Activated T-helper 17 cell treated with anti-CD3 and anti-CD28 coated beads, Interleukin-2, amount 50 U/mL, for 72 hours (primary cell): ENCODE measurements at regions not wholly inside any gene's neighbourhood (a gene's known extent, or its start where the extent isn't known, plus 50 kb on each side); places are given as distances from the start of the nearest gene placed in this dataset.

ENCODE experiments used
- ATAC-seq: fragments of 150-1000 bp; cut with Tn5 transposase; replicated peaks from 2 replicates; pipeline ENCODE4 v1.10.0; 2021; ENCODE audit warnings: mild to moderate bottlenecking, moderate library complexity
- H3K27ac Mint-ChIP-seq: one replicate; pipeline ENCODE4 v1.8.0; 2022; ENCODE audit warnings: mixed read lengths
- H3K27me3 Mint-ChIP-seq: one replicate; pipeline ENCODE4 v1.8.0; 2022; ENCODE audit warnings: mixed read lengths
- H3K36me3 Mint-ChIP-seq: one replicate; pipeline ENCODE4 v1.8.0; 2022; ENCODE audit warnings: low read depth, mild to moderate bottlenecking, mixed read lengths
- H3K4me1 Mint-ChIP-seq: one replicate; pipeline ENCODE4 v1.8.0; 2022; ENCODE audit warnings: mixed read lengths
- H3K4me3 Mint-ChIP-seq: one replicate; pipeline ENCODE4 v1.8.0; 2022; ENCODE audit warnings: mild to moderate bottlenecking, mixed read lengths
- H3K9me3 Mint-ChIP-seq: one replicate; pipeline ENCODE4 v1.8.0; 2022; ENCODE audit warnings: mixed read lengths

DNA sequence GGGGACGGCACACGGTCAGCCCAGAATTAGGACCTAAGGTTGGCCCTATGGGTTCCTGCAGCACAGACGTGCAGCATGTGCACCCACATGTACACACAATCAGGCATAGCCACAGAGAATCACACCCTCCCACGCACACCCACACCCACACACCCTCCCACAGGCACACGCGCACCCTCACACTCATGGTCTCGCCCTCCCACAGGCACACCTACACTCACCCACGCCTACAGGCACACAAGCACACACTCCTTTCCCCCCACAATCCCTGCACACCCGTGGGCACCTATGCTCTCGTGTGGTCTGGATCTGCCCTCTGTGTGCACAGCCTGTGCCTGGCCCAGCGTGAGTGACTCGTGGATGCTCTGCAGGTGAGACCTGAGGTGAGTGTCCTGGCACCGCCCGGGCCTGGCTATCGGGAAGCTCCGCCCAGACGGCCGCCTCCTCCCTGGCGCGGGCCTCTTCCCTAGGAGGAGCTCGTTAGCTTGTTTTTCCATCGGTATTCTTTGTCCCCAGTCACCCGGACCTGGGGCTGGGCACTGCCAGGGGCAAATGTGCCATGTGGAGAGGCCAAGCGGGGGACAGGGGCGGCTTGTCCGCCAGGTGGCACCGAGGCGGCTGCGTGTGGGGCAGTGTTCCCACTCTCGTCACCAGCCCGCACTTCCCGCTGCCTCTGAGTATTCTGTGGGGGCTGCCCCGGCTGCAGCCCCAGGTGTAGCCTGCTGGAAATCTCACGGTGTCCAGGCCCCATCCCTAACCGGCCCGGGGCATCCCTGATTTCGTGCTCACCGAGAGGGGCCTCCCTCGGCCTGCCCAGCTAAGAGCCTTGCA, 110.2 kb upstream of the FAM20C start:
- Mint-ChIP-seq H3K9me3 (no peaks in the 10 kb centered on the region), H3K4me1 (no peaks in the 10 kb centered on the region), H3K4me3 (no peak overlapping the region), H3K27ac (no peak overlapping the region), H3K27me3 (peaks cover 10% of the 10 kb centered on the region), H3K36me3 (no peaks in the 10 kb centered on the region)
- ATAC-seq: no peak

DNA sequence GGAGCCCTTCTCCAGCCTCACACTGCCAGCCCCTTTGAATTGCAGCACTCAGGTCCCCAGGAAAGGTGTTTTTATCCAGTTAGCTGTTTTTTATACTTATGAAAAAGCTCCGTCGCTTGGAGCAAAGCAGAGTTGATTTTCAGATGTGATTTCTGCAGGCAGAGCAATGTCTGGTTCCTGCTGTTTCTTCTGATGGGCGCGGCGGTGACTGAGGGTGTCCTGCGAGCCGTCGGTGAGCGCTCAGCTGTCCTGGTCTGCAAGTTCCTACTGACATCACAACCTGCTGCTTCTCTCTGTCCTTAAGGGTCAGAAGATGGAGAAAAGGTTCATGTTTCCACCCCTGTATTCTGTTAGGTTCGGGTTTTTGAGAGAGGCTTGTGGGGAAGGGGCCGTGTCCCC, 109.6 kb upstream of the FAM20C start:
- no peaks in the 10 kb centered on the region for H3K36me3 Mint-ChIP-seq
- ATAC-seq: no peak
- H3K4me1 Mint-ChIP-seq: no peaks in the 10 kb centered on the region
- peaks cover 10% of the 10 kb centered on the region for H3K27me3 Mint-ChIP-seq
- no peak overlapping the region for H3K4me3 Mint-ChIP-seq
- no peaks in the 10 kb centered on the region for H3K9me3 Mint-ChIP-seq
- no peak overlapping the region for H3K27ac Mint-ChIP-seq

DNA sequence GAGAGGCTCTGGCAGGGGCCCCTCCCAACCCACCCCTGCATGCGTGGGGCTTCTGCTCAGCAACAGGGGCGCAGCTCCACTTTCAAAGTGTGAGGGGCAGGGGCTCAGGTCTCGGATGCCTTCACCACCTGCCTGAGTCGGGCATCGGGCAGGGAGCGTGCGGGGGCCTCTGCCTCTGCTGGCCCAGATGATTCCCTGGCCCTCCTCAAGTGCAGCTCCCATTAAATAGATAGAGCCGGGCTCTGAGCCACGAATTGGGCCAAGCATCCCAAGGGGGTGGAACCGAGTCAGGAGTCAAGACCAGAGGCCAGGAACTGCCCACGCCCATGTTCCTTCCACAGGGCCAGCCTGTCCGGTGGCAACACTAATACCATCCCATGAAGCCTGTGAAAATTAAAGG, 108.9 kb upstream of the FAM20C start:
- Mint-ChIP-seq H3K9me3 (no peaks in the 10 kb centered on the region), H3K27ac (no peak overlapping the region), H3K36me3 (no peaks in the 10 kb centered on the region), H3K4me1 (no peaks in the 10 kb centered on the region), H3K4me3 (no peak overlapping the region), H3K27me3 (peaks cover 10% of the 10 kb centered on the region)
- no peak for ATAC-seq

DNA sequence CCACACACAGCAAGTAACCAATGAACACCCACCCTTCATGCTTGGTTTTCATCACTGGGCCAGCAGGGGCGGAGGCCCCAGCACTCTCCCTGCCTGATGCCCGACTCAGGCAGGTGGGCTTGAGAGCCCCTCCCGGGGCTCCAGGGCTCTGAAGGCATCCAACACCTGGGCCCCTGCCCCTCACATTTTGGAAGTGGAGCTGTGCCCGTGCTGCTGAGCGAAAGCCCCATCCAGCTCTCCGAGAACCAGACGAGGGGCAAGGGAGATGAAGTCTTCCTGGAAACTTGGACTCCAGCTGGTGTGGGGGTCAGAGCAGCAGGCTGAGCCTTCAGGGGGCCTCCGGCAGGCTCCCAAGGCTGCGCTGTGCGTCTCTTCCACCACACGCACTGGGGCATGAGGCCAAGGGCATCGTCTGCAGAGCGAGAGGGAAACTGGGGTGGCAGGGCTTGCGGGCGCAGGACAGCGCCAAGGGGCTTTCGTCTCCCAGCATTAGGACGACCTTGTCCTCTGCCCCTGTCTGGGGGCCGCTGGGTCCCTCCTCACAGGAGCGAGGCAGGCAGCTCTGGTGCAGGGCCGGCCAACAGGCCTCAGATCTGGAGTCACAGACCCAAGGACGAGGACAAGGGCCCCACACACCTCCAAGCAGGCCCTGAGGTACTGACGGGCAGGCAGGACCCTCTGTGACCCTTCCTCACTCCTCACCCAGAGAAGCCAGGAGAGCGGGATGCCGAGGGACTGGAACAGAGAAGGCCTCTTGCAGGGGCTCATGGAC, 108.3 kb upstream of the FAM20C start:
- no peak for ATAC-seq
- Mint-ChIP-seq H3K4me1 (peaks cover 3% of the 10 kb centered on the region), H3K36me3 (no peaks in the 10 kb centered on the region), H3K27ac (no peak overlapping the region), H3K9me3 (no peaks in the 10 kb centered on the region), H3K4me3 (no peak overlapping the region), H3K27me3 (peaks cover 10% of the 10 kb centered on the region)

DNA sequence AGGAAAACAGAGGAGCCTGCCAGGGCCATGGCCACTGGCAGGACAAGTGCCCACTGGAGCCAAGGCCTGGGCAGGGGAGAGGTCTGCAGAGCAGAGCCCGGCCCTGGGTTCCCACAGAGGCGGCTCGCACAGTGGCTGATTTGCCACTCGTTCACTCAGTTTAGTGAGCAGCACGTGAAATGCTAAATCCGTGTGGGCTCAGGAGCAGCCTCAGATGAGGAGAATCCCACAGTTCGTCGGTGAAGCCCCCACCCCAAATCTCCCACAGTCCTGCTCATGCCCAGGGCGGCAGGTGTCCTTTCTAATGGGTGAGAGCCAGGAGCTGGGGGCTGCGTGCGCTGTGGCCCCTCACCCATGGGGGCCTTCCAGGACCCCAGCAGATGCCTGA, 107.7 kb upstream of the FAM20C start:
- ATAC-seq: no peak
- H3K27me3 Mint-ChIP-seq: peaks cover 10% of the 10 kb centered on the region
- no peak overlapping the region for H3K4me3 Mint-ChIP-seq
- H3K36me3 Mint-ChIP-seq: no peaks in the 10 kb centered on the region
- no peak overlapping the region for H3K27ac Mint-ChIP-seq
- H3K9me3 Mint-ChIP-seq: no peaks in the 10 kb centered on the region
- H3K4me1 Mint-ChIP-seq: peaks cover 6% of the 10 kb centered on the region

DNA sequence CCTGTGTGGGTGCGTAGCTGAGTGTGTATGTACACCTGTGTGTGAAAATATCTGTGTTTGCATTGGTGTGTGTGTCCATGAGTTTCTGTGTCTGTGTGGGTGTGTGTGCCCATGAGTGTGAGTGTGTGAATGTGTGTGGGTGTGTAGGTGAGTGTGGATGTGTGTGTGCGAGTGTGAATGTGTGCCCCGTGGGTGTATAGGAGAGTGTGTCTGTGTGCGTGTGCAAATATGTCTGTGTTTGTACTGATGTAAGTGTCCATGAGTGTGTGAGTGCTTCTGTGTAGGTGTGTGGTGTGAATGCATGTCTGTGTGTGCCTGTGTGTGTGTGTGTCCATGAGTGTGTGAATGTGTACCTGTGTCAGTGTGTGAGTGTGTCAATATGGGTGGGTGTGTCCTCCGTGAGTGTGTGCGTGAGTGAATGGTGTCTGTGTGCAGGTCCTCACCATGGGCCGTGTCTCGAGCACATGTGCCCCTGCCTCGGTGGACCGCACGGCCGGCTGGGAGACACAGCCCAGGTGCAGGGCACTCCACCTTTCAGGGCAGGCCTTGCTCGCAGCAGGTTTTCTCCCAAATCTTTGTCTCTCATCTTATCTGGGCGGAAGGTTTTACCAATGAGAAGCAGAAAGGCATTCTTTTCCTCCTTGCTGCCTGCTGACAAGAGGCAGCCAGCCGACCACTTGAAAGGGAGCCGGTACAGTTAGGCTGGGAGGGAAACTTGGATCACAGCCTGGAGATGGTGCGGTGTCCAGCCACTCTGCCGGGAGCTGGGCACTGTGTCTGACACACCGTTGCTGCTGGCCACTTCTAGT, 107.1 kb upstream of the FAM20C start:
- Mint-ChIP-seq H3K4me1 (peaks cover 9% of the 10 kb centered on the region), H3K36me3 (no peaks in the 10 kb centered on the region), H3K9me3 (no peaks in the 10 kb centered on the region), H3K4me3 (no peak overlapping the region), H3K27me3 (peaks cover 10% of the 10 kb centered on the region), H3K27ac (no peak overlapping the region)
- ATAC-seq: no peak

DNA sequence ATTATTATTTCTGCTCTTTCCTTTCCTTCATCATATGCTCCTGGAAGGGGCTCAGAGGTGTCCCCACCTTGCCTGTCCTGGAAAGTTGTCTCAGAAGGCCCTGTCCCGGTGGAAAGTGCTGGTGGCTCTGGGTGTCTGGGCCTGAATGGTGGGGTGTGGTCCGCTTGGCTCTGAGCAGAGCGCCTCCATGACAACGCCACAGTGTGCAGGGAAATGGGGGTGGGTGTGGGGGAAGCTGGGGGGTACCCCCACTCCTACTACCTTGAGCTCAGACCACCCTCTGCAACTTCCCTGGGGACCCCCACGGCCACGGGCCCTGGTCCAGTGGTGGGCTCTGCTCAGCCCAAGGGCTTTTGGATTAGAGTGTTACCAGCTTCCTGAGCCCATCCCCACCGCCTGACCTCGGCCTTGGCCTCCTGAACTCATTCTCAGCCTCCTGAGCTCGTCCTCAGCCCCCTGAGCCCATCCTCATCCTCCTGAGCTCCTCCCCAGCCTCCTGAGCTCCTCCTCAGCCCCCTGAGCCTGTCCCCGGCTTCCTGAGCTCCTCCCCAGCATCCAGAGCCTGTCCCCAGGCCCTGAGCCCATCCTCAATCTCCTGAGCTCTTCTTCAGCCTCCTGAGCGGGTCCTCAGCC, 106.4 kb upstream of the FAM20C start:
- Mint-ChIP-seq H3K27me3 (peaks cover 9% of the 10 kb centered on the region), H3K4me1 (peaks cover 14% of the 10 kb centered on the region), H3K9me3 (no peaks in the 10 kb centered on the region), H3K4me3 (no peak overlapping the region), H3K36me3 (no peaks in the 10 kb centered on the region), H3K27ac (no peak overlapping the region)
- no peak for ATAC-seq

DNA sequence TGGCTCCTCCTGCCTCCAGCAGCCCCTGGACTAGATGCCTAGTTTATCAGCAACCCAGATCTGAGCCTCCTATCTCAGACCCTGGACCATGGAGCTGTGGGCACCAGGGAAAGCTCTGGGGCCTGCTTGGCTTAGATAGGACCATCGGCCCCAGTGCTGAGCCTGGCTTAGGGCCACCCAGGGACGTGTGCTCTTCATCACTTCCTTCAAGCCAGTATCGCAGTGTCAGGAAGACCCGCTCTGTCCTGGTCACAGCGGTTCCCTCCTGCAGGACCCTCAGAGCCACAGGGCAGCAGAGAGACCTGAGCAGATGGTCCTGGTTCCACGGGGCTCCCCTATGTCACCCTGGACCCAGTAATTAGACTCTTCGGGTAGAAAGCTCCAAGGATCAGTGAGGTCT, 105.7 kb upstream of the FAM20C start:
- Mint-ChIP-seq H3K9me3 (no peaks in the 10 kb centered on the region), H3K4me3 (no peak overlapping the region), H3K36me3 (no peaks in the 10 kb centered on the region), H3K4me1 (peaks cover 14% of the 10 kb centered on the region), H3K27me3 (peaks cover 4% of the 10 kb centered on the region), H3K27ac (no peak overlapping the region)
- ATAC-seq: no peak

DNA sequence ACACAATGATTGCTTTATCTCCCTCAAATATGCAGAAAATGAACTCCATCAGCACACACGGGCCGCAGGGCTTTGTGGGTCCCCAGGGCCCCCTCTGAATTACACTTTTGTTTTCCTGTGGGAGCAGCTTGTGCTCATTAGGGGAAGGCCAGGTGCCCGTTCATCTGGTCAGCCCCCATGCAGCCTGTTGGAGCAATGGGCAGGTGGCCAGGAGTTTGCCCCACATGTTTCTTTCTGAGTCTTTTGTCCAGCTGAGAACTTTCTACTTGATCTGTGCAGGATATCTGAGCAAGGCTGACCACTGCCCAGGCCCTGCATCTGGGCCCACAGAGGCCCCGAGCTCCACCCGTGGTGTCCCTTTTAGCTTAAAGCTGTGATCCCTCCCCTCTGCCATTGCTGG, 105.3 kb upstream of the FAM20C start:
- no peak for ATAC-seq
- H3K9me3 Mint-ChIP-seq: no peaks in the 10 kb centered on the region
- H3K36me3 Mint-ChIP-seq: no peaks in the 10 kb centered on the region
- peaks cover 4% of the 10 kb centered on the region for H3K27me3 Mint-ChIP-seq
- peaks cover 14% of the 10 kb centered on the region for H3K4me1 Mint-ChIP-seq
- no peak overlapping the region for H3K27ac Mint-ChIP-seq
- H3K4me3 Mint-ChIP-seq: no peak overlapping the region

DNA sequence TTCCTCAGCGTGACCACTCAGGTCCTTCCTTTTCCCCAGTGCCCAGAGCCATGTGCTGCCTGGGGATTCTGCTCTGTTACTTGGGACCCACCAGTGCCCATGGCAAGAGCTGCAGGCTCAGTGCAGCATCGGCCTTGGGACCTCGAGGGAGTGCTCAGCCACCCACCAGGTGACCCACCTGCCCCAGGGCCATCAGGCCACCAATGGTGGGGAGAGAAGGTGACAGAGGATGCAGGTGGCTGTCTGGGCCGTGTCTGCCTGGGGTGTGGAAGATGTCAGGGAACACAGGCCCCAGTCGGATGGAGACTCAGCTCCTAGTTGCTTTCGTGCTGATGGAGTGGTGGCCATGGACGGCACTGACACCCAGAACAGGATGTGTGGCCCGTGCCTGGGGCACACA, 104.7 kb upstream of the FAM20C start:
- ATAC-seq: no peak
- H3K27me3 Mint-ChIP-seq: peaks cover 4% of the 10 kb centered on the region
- no peaks in the 10 kb centered on the region for H3K36me3 Mint-ChIP-seq
- peaks cover 14% of the 10 kb centered on the region for H3K4me1 Mint-ChIP-seq
- H3K9me3 Mint-ChIP-seq: no peaks in the 10 kb centered on the region
- H3K27ac Mint-ChIP-seq: no peak overlapping the region
- H3K4me3 Mint-ChIP-seq: no peak overlapping the region

DNA sequence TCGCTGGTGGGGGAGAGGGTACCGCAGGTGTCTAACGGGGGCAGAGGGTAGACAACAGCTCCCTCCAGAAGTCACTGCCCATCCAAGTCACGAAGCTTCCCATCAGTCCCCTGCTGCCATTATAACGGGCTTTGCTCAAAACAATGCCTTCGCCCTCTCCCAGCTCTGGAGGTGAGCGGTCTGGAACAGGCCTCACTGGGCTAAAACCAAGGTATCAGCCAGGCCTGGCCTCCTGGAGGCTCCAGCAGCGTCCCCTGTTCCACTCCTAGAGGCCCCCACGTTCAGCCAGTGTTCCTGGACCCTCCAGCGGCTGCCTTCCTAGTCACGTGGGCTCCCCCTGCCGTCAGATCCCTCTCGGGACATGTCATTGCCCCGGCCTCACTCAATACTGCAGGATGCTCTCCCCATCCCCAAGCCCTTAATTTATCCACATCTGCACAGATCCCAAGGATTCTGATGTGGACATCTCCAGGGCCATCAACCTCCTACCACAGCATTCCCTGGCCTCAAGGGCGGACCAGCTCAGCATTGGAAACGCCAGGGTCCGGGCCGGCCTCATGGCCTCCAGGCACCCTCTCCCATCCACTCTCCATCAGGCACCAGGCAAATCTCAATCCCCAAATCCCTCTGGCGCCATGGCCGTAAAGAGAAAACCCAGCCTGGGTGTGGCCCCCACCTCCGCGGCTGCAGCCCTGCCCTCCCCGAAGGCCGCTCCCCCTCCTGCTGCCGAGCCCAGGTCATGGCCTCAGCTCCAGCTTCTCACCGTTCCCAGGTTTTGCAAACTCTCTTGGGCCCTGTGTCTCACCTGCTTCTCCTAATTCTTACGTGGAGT, 104.1 kb upstream of the FAM20C start:
- H3K9me3 Mint-ChIP-seq: no peaks in the 10 kb centered on the region
- peaks cover 4% of the 10 kb centered on the region for H3K27me3 Mint-ChIP-seq
- no peaks in the 10 kb centered on the region for H3K36me3 Mint-ChIP-seq
- H3K4me1 Mint-ChIP-seq: peaks cover 14% of the 10 kb centered on the region
- no peak overlapping the region for H3K4me3 Mint-ChIP-seq
- H3K27ac Mint-ChIP-seq: no peak overlapping the region
- no peak for ATAC-seq

DNA sequence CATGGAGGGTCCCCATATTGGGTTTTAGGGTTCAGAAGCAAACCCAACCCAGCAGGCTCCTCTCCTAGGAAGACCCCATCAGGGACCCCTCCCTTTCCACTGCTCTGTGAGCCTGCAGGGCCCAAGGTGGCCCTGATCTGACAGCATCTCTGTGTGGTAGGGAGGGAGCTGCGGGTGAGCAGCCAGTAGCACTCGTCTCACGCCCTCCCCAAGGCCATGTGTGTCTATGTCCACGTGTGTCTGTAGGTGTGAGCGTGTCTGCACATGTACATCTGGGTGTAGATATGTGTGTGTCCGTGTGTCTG, 103.5 kb upstream of the FAM20C start:
- Mint-ChIP-seq H3K4me1 (peaks cover 14% of the 10 kb centered on the region), H3K27me3 (peaks cover 4% of the 10 kb centered on the region), H3K9me3 (no peaks in the 10 kb centered on the region), H3K4me3 (no peak overlapping the region), H3K36me3 (no peaks in the 10 kb centered on the region), H3K27ac (no peak overlapping the region)
- ATAC-seq: peak; percentile 7

DNA sequence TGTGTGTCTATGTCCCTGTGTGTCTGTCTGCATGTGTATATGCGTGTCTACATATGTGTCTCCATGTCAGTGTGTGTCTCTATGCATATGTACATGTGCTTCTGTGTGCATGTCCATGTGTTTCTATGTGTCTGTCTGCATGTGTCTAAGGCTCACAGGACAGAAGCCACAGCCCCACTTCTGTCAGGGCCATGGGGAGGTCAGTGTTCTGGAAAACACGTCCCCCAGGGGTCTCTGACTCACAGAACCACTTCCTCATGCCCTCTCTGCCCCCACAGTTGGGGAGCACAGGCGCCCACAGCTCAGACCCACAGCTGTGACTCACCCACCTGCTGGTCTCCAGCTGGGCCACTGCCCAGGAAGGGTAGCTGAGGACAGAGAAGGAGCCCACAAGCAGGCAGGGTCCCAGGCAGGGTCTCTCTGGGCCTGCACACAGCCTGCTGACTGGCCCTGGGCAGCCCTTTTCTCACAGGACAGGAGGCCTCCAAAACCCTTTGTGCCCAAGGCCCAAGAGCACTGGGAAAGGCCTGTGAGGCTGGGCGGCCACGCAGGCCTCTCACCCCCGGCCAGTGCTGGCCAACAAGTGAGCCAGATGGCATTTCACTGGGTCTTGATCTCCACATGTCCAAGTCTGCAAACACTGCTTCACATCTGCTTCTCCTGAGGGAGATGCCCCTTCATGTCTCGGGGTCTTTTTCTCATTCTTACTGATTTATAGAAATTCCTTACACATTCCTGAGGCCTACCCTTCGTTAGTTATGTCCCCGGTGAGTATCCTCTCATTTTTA, 102.9 kb upstream of the FAM20C start:
- H3K27ac Mint-ChIP-seq: no peak overlapping the region
- H3K27me3 Mint-ChIP-seq: peaks cover 4% of the 10 kb centered on the region
- H3K9me3 Mint-ChIP-seq: no peaks in the 10 kb centered on the region
- peak; percentile 86 for ATAC-seq
- H3K4me3 Mint-ChIP-seq: no peak overlapping the region
- H3K4me1 Mint-ChIP-seq: peaks cover 14% of the 10 kb centered on the region
- no peaks in the 10 kb centered on the region for H3K36me3 Mint-ChIP-seq
